Loucy (cell line): ENCODE measurements at regions not wholly inside any gene's neighbourhood (a gene's known extent, or its start where the extent isn't known, plus 50 kb on each side); places are given as distances from the start of the nearest gene placed in this dataset.

Experiments
- EZH2phosphoT487 ChIP-seq: fragments of 200-600 bp; IDR thresholded peaks from 2 replicates; pipeline ENCODE4 v1.6.1; 2018; ENCODE audit warnings: antibody characterized with exemption, mild to moderate bottlenecking, moderate library complexity, borderline replicate concordance
- TF ChIP-seq, protein P1 (sequence below): fragments of 200-600 bp; sonication (generic); conservative IDR thresholded peaks from 2 replicates; pipeline ENCODE4 v1.5.1; 2014; ENCODE audit warnings: mild to moderate bottlenecking, antibody characterized with exemption, low read length

DNA sequence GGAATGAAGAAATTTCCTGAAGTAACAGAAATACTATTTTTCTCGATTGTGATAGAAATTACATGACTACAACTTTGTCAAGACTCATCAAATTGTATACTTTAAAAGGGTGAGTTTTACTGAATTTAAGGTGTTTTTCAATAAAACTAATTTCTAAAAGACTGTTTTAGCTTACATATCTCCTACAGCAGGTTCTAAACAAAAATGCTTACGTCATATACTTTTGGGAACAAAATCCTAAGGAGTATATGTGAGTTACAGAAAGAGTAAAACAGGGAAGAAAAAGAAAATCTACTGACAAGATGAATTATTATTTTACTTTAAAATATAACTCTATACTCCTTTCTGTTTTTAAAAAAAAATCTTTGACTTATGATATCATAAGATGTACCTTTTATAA is 660.3 kb upstream of the PKDCC start:
- TF ChIP-seq, protein P1, sequence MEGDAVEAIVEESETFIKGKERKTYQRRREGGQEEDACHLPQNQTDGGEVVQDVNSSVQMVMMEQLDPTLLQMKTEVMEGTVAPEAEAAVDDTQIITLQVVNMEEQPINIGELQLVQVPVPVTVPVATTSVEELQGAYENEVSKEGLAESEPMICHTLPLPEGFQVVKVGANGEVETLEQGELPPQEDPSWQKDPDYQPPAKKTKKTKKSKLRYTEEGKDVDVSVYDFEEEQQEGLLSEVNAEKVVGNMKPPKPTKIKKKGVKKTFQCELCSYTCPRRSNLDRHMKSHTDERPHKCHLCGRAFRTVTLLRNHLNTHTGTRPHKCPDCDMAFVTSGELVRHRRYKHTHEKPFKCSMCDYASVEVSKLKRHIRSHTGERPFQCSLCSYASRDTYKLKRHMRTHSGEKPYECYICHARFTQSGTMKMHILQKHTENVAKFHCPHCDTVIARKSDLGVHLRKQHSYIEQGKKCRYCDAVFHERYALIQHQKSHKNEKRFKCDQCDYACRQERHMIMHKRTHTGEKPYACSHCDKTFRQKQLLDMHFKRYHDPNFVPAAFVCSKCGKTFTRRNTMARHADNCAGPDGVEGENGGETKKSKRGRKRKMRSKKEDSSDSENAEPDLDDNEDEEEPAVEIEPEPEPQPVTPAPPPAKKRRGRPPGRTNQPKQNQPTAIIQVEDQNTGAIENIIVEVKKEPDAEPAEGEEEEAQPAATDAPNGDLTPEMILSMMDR = no peak
- TF ChIP-seq EZH2phosphoT487 = no peak
